ENCODE measurements at regions not wholly inside any gene's neighbourhood (a gene's known extent, or its start where the extent isn't known, plus 50 kb on each side); places are given as distances from the start of the nearest gene placed in this dataset.
"Not testable (repeated sequence)": the region's sequence is repeated elsewhere in the genome, so short reads cannot be mapped to it uniquely, and the experiment has no call there.

GRCh38 chr4:12016729-12017128, 588.0 kb upstream of the HS3ST1 start:
- DNase-seq = no peak

- DNase-seq = no peak
Observed at GRCh38 chr4:12005471-12005870, 576.8 kb upstream of the HS3ST1 start.

- not testable (repeated sequence) for DNase-seq
Observed at GRCh38 chr4:11996581-11996980, 567.9 kb upstream of the HS3ST1 start.

GRCh38 chr4:11976726-11977263, 548.1 kb upstream of the HS3ST1 start:
- no peak for DNase-seq

GRCh38 chr4:11973270-11973669, 544.6 kb upstream of the HS3ST1 start:
- DNase-seq = no peak

- DNase-seq = no peak
Observed at GRCh38 chr4:11970754-11971153, 542.1 kb upstream of the HS3ST1 start.

- DNase-seq = no peak
Observed at GRCh38 chr4:11966782-11967181, 538.1 kb upstream of the HS3ST1 start.

GRCh38 chr4:11954093-11954492, 525.4 kb upstream of the HS3ST1 start:
- peak; percentile 58 for DNase-seq

- DNase-seq = no peak
Observed at GRCh38 chr4:11949355-11949754, 520.7 kb upstream of the HS3ST1 start.

- not testable (repeated sequence) for DNase-seq
Observed at GRCh38 chr4:11947629-11948028, 518.9 kb upstream of the HS3ST1 start.

GRCh38 chr4:11937941-11938340, 509.2 kb upstream of the HS3ST1 start:
- no peak for DNase-seq

- DNase-seq = peak; percentile 16
Observed at GRCh38 chr4:11931266-11931820, 502.6 kb upstream of the HS3ST1 start.

GRCh38 chr4:11929080-11929479, 500.4 kb upstream of the HS3ST1 start:
- no peak for DNase-seq

GRCh38 chr4:11919316-11919715, 490.6 kb upstream of the HS3ST1 start:
- DNase-seq = no peak

GRCh38 chr4:11914406-11914805, 485.7 kb upstream of the HS3ST1 start:
- DNase-seq = no peak

GRCh38 chr4:11912886-11913285, 484.2 kb upstream of the HS3ST1 start:
- DNase-seq = no peak

- DNase-seq = no peak
Observed at GRCh38 chr4:11910812-11911211, 482.1 kb upstream of the HS3ST1 start.

GRCh38 chr4:11908712-11909111, 480.0 kb upstream of the HS3ST1 start:
- DNase-seq = no peak

GRCh38 chr4:11908205-11908604, 479.5 kb upstream of the HS3ST1 start:
- DNase-seq = no peak

- DNase-seq = no peak
Observed at GRCh38 chr4:11904846-11905739, 476.4 kb upstream of the HS3ST1 start.

GRCh38 chr4:11904117-11904535, 475.4 kb upstream of the HS3ST1 start:
- peak; percentile 54 for DNase-seq

- DNase-seq = no peak
Observed at GRCh38 chr4:11901089-11901488, 472.4 kb upstream of the HS3ST1 start.

GRCh38 chr4:11900359-11900758, 471.7 kb upstream of the HS3ST1 start:
- no peak for DNase-seq

GRCh38 chr4:11898796-11899195, 470.1 kb upstream of the HS3ST1 start:
- DNase-seq = no peak
